Ammon's horn (tissue), 1 donor: ENCODE measurements at regions not wholly inside any gene's neighbourhood (a gene's known extent, or its start where the extent isn't known, plus 50 kb on each side); places are given as distances from the start of the nearest gene placed in this dataset.

Experiments used
- DNase-seq: peaks from one replicate; pipeline ENCODE4 v3.0.0-alpha.2; 2016; ENCODE audit warnings: low spot score

GRCh38 chr6:20024978-20025377 lies 187.3 kb downstream of the MBOAT1 start:
- DNase-seq, result no peak

DNA sequence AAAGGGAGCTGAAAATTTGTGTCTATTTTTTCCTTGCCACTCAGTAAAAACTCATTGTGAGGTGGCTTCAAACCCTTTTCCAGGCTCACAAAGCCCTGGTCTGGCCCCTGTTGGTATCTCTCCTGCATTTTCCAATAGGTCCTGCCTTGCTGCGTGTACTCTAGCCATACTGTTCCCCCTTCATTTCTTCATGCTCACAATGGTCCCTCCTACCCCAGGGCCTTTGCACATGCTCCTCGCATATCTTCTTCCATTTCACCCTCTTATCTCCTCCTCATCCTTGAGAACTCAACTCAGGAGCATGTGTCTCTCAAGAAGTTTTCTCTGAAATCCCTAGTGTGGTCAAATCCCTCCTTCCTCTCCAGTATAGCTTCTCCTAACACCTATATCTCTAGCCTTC lies 186.6 kb downstream of the MBOAT1 start:
- DNase-seq, result no peak

DNA sequence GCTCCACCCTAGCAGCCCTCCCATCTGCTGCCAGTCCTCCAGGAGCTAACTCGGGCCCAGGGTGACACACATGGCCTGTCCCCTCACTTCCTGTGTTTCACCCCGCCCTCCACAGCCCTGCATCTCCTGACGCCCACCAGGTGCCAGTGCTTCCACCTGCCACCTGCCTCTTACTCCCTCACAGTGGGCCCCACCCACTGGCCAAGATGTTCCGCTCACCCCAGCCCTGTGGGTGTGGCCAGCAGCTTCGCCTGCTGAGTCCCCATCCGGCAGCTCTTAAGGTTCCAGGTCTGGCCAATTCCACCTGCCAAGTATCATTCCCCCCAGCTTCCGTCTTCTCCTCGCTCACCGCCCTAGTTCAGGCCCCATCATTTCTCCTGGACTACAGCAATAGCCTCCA lies 184.1 kb downstream of the MBOAT1 start:
- no peak for DNase-seq

GRCh38 chr6:20028562-20028961 lies 183.7 kb downstream of the MBOAT1 start:
- DNase-seq, result no peak

DNA sequence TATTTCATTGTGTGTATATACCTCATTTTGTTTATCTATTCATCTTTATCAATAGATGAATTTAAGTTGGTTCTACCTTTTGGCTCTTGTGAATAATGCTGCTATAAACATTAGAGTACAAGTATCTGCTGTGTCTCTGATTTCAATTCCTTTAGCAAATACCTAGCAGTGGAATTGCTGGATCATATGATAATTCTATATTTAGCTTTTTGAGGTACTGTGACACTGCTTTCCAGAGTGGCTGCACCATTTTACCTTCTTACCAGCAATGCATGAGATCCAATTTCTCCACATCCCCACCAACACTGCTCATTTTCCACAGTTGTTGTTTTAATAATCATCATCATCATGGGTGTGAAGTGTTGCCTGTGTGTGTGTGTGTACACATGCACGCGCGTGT lies 182.3 kb downstream of the MBOAT1 start:
- DNase-seq, result no peak

DNA sequence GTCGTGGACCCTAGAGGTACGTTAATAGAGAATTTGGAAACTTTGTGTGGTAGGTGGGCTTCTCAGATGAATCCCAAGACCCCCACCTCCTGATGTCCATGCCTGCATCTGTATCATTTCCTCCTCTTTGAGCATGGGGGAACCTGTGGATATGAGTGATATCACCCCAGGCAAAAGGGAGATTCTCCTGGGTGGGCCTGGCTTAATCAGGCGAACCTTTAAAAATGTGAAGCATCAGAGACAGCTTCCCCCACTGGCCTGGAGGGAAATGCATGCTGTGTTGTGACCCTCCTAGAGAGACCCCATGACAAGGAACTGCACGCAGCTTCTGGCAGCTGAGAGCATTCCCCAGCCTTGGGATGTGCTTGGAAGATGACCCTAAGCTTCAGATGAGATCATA lies 180.9 kb downstream of the MBOAT1 start:
- no peak for DNase-seq

- DNase-seq, result no peak
Measured at GRCh38 chr6:20033697-20034407, 178.4 kb downstream of the MBOAT1 start.

GRCh38 chr6:20034408-20034769 lies 177.9 kb downstream of the MBOAT1 start:
- DNase-seq, result no peak

DNA sequence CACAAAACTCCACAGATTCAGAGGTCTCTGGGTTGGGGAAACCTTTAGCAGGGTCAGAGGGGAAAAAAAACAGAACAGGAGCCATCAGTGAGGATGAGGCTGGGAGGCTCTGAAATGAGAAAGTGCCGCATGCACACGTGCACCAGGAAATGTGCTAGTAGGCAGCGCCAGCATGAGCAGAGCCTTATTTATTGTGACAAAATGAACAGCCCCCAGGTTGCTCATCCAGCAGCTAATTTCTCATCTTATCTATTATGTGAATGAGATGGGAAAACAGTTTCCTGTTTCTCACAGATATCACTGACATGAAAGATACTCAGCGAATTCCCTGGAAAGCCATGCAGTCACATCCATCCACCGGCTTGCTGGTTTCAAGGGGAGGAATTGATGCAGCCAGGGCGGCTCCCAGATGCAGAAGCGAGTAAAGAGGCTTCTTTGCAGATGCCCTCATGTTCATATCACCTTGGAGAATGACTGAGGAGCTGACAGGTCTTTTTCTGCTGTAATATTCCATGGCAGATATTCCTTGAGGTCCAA lies 176.1 kb downstream of the MBOAT1 start:
- DNase-seq, result no peak

DNA sequence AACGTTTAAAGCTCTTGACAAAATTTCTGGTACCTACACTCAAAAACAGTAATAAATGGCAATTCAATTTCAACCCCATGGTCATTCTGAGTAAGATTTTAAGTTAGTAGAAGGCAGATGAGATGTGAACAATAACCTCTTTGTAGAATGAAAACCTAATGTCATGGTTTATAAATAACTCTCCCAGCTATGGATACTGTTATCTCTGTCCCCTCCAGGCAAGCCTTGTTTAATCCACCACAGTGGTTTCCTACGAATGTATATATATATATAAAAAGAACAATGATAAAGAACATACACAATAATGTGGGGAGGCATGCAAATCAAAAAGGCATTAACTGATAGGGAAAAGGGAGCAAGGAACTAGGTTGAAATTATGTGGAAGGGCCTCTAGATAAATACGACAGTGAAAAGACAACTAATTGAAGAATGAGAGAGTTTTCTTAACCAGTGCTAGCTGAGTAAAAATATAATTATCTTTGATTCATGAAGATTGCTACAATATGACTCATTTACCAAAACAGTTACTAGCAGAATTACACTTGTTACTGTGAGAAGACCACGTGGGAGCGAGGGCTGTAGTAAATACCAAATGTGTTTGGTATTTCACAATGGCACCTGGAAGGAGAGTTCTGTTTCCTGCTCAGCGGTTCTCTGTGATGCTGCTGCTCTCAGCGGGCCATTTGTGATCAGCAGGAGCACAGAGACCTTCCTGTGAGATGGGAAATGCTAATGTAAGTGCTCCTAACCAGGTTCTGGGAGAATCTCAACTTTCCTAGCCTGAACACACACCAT lies 173.7 kb downstream of the MBOAT1 start:
- peak; percentile 64 for DNase-seq

GRCh38 chr6:20044883-20045282 lies 167.4 kb downstream of the MBOAT1 start:
- DNase-seq, result no peak
